IPS-20b (cell line): ENCODE measurements at regions not wholly inside any gene's neighbourhood (a gene's known extent, or its start where the extent isn't known, plus 50 kb on each side); places are given as distances from the start of the nearest gene placed in this dataset.

Source experiments
- H3K27ac ChIP-seq: one replicate; pipeline ENCODE4 v1.5.1; 2013; ENCODE audit warnings: low read length
- H3K27me3 ChIP-seq: 2 replicates; pipeline ENCODE4 v1.6.1; 2013; ENCODE audit warnings: mild to moderate bottlenecking, low read length, inconsistent platforms; ENCODE audit not compliant: insufficient read depth
- H3K36me3 ChIP-seq: 2 replicates; pipeline ENCODE4 v1.6.1; 2013; ENCODE audit warnings: low read depth, mild to moderate bottlenecking, inconsistent platforms, low read length, moderate library complexity; ENCODE audit not compliant: insufficient read depth
- H3K4me1 ChIP-seq: 2 replicates; pipeline ENCODE4 v1.6.1; 2013; ENCODE audit warnings: mild to moderate bottlenecking, control low read depth, inconsistent platforms, low read length, moderate library complexity; ENCODE audit not compliant: insufficient read depth
- H3K4me3 ChIP-seq: 2 replicates; pipeline ENCODE4 v1.5.1; 2013; ENCODE audit warnings: mild to moderate bottlenecking, low read length, inconsistent platforms
- H3K9ac ChIP-seq: 2 replicates; pipeline ENCODE4 v1.6.1; 2013; ENCODE audit warnings: low read depth, mild to moderate bottlenecking, inconsistent platforms, low read length, moderate library complexity
- H3K9me3 ChIP-seq: 2 replicates; pipeline ENCODE4 v1.6.1; 2013; ENCODE audit warnings: mild to moderate bottlenecking, low read depth, low read length, inconsistent platforms; ENCODE audit not compliant: insufficient read depth

DNA sequence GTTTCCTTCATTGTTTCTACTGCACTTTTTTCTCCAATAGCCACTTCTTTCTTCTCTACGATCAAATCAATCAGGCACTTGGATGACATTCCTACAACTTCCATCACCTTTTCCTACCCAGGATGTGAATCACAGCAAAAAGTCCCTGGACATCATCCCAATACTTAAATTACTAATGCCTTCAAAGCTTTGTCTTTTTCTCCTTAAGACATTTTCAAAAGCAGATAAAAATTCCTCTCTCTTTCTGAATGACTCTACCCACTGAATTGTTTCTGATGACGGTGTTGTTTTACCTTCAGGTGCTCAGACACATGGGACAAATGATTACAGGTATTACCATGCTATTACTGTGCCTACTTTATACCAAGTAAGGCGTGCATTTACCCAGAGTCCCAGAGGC, 500.9 kb downstream of the FBXO15 start:
- Histone ChIP-seq H3K4me3 (no peak overlapping the region), H3K27me3 (no peaks in the 10 kb centered on the region), H3K4me1 (no peaks in the 10 kb centered on the region), H3K27ac (no peak overlapping the region), H3K9ac (no peak overlapping the region), H3K9me3 (no peaks in the 10 kb centered on the region), H3K36me3 (no peaks in the 10 kb centered on the region)

DNA sequence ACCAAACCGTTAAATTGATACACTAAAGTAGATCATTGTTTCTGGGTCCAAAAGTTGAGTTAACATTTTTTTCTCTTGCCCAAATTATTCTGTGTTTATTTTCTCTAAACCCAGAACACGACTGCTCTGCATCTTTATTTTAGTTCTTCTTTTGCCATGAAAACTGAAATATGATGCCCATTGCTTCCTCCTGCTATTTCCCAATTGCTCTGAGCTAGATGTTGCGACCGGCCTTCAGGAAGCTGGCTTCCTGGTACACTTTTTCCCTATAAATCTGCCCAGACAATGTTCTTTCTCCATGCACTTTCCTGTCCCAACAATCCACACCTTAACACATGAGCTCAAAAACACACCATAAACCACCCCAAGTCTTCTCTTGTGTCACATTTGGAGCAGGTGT, 501.4 kb downstream of the FBXO15 start:
- no peaks in the 10 kb centered on the region for H3K9me3 ChIP-seq
- H3K4me3 ChIP-seq: no peak overlapping the region
- no peaks in the 10 kb centered on the region for H3K36me3 ChIP-seq
- H3K4me1 ChIP-seq: no peaks in the 10 kb centered on the region
- no peak overlapping the region for H3K9ac ChIP-seq
- H3K27ac ChIP-seq: no peak overlapping the region
- no peaks in the 10 kb centered on the region for H3K27me3 ChIP-seq

DNA sequence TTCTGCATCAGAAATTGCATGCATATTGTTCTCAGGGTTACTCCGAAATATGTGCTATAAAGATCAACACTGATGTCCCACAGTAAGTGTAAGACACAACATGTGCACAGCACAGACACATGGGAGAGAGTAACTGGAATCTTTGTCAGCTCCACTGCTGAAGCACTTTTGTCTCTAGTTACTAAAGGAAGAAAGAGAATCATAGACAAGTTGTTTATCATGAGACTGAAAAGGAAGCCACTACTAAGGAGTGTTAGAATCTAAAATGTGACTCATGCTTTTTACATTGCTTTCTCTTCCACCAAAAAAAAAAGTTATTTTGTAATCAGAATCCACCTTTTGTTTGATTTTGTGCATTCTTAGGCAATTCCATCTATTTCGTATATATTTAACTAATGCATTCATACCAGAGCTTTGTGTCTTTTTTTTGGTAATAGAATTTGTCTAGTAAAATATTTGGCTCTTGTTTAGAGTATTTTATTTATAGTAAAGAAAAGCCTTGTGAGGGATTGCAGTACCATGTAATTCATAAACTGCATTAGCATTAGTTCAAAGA, 502.4 kb downstream of the FBXO15 start:
- Histone ChIP-seq H3K9ac (no peak overlapping the region), H3K4me3 (no peak overlapping the region), H3K27me3 (no peaks in the 10 kb centered on the region), H3K27ac (no peak overlapping the region), H3K4me1 (no peaks in the 10 kb centered on the region), H3K36me3 (no peaks in the 10 kb centered on the region), H3K9me3 (no peaks in the 10 kb centered on the region)

DNA sequence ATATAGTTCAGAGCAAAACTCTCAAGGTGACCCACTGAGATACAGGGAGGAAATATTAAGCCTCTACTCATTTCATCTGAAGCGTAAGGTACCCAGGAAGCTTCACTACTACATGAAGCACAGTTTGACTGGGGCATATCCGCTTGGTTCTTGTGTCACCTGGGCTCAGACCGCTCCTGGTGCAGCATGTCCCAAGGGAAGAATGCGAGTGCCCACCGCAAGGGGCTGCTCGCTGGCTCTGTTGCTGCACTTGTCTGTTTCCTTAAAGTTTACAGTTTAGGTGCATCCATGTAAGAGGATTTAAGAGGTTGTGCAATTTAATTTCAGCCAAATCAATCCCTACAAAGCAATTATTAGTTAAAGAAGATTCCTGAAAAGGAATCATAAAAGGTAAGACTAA, 507.8 kb downstream of the FBXO15 start:
- no peak overlapping the region for H3K27ac ChIP-seq
- H3K4me1 ChIP-seq: no peaks in the 10 kb centered on the region
- no peaks in the 10 kb centered on the region for H3K9me3 ChIP-seq
- H3K27me3 ChIP-seq: no peaks in the 10 kb centered on the region
- H3K36me3 ChIP-seq: no peaks in the 10 kb centered on the region
- no peak overlapping the region for H3K9ac ChIP-seq
- H3K4me3 ChIP-seq: no peak overlapping the region

DNA sequence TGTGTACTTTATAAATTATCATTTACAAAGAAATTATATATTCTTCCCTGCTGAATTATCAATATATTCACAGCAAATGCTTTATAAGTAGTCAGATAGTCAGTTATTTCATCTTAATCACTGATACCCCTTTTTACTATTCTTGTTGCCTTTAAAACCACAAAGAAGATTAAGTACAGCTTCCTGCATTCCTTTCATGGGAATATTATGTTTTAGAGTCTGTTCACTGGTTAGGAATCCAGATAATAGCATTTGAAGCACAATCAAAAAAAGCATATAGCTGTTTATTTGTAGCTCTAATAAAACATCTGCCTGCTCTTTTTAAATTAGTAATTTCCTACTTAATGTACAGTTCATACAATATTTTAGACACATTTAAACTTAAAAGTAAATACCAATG, 508.9 kb downstream of the FBXO15 start:
- H3K27me3 ChIP-seq: no peaks in the 10 kb centered on the region
- no peaks in the 10 kb centered on the region for H3K9me3 ChIP-seq
- no peak overlapping the region for H3K9ac ChIP-seq
- H3K4me1 ChIP-seq: no peaks in the 10 kb centered on the region
- no peaks in the 10 kb centered on the region for H3K36me3 ChIP-seq
- H3K4me3 ChIP-seq: no peak overlapping the region
- H3K27ac ChIP-seq: no peak overlapping the region

DNA sequence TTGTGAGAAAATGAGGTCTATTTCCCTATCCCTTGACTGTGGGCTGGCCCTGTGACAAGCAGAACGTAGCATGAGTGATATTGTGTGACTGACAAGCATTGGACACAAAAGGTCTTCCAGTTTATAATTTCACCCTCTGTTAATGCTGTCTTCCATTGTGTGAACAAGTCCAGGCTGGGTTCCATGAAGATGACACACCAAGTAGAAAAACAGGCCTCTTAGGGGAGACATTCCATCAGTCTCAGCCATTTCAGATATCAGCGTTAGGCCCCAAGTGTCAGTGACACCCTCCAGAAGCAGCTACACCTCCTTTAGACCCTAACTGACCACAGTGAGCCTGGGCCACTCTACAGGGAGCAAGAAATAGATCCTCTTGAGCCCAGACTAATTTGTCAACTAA, 511.3 kb downstream of the FBXO15 start:
- Histone ChIP-seq H3K36me3 (no peaks in the 10 kb centered on the region), H3K4me1 (no peaks in the 10 kb centered on the region), H3K9me3 (no peaks in the 10 kb centered on the region), H3K9ac (no peak overlapping the region), H3K4me3 (no peak overlapping the region), H3K27me3 (no peaks in the 10 kb centered on the region), H3K27ac (no peak overlapping the region)

DNA sequence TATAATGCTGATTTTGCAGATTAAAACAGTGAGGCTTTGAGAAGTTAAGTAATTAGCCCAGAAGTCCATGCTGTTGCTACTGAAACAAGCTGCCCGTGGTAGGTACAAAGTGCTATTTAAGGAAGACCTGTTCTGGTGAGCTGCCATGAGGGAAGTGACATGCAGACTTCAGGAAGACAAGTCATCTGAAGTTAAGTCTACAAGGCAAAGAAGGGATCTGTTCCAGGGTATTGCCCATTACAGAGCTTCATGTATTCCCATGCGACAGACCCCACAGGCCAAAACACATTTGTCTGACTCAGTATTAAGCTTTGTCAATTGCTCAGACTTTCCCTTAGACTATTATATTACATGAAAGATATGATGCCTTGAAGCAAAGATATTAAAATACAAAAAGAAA, 520.8 kb downstream of the FBXO15 start:
- no peak overlapping the region for H3K9ac ChIP-seq
- H3K4me3 ChIP-seq: no peak overlapping the region
- H3K36me3 ChIP-seq: no peaks in the 10 kb centered on the region
- H3K27me3 ChIP-seq: no peaks in the 10 kb centered on the region
- H3K27ac ChIP-seq: no peak overlapping the region
- H3K4me1 ChIP-seq: no peaks in the 10 kb centered on the region
- no peaks in the 10 kb centered on the region for H3K9me3 ChIP-seq

DNA sequence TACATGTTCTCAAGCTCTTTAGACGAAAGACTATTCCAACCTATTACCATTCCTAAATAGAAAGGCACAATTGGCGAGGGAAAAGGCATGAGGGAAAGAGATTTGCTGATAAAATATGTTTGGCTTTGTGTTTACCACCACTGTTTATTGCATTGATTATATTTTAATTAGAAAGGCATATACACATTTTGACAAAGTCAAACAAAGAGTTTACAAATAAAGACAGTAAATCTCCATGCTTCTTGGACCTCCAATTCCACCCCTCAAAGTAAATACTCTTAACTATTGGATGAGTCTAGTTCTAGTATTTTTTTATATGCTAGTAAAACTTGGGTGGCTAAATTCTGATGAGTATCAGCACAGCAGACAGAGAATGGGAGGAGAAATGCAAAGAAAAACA, 521.4 kb downstream of the FBXO15 start:
- Histone ChIP-seq H3K36me3 (no peaks in the 10 kb centered on the region), H3K9ac (no peak overlapping the region), H3K27me3 (no peaks in the 10 kb centered on the region), H3K9me3 (no peaks in the 10 kb centered on the region), H3K4me3 (no peak overlapping the region), H3K27ac (no peak overlapping the region), H3K4me1 (no peaks in the 10 kb centered on the region)

DNA sequence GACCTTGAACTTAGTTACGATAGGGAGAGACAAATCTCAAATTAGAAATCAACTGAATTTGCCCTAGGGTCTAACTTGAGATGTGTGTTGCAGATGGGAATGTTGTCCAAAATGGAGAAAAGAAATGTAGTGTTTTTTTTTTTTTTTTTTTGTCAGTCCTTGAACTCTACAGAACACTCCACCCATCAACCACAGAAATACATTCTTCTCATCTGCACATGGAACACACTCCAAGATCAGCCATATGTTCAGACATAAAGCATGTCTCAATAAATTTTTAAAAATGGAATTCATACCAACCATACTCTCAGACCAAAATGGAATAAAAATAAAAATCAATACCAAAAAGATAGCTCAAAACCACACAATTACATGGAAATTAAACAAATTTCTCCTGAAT, 526.5 kb downstream of the FBXO15 start:
- 0 out of 2 replicates have a peak, but pooled peaks cover 6% of the 10 kb centered on the region for H3K4me1 ChIP-seq

DNA sequence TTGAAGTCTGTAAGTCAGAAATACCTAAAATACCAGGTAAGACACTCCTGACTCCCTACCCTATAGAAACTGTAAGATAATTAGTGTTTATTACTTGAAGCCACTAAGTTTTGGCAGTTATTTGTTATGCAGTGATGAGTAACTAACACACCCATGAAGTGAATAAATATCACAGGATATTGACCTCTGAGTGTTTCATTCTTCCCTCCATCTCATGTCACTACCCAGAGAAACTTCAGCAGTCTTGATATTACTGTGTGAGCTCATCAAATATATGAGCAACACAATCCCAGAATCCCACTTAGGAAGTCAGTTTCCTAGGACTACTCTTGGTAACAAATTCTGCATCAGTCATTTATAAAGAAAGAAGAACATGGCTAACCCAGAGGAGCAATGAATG, 529.7 kb downstream of the FBXO15 start:
- Histone ChIP-seq H3K36me3 (no peaks in the 10 kb centered on the region), H3K27ac (no peak overlapping the region), H3K9me3 (no peaks in the 10 kb centered on the region)

More for the DNA sequence above, 526.5 kb downstream of the FBXO15 start:
- H3K27me3 ChIP-seq: no peaks in the 10 kb centered on the region
- H3K27ac ChIP-seq: no peak overlapping the region
- H3K4me3 ChIP-seq: no peak overlapping the region
- no peaks in the 10 kb centered on the region for H3K9me3 ChIP-seq
- H3K36me3 ChIP-seq: no peaks in the 10 kb centered on the region
- no peak overlapping the region for H3K9ac ChIP-seq

DNA sequence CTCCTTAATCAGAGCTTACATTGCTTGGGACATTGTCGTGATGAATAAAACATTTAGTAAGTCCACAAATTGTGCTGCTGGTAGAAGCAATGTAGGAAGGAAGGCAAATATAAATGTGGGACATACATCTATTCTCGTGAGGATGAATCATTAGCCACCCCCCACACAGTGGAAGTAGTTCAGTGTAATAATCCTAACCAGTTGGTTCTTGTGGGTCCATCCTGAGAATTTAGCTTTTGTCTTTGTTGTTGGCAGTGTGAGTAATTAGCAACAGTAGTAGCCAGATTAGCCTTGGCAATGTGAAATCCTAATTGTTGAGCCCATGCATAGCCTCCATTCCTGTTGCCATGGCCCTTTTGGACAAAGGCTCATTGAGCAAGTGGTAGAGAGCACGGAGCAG, 532.1 kb downstream of the FBXO15 start:
- Histone ChIP-seq H3K27me3 (no peaks in the 10 kb centered on the region), H3K9me3 (no peaks in the 10 kb centered on the region), H3K27ac (no peak overlapping the region), H3K4me3 (no peak overlapping the region), H3K9ac (no peak overlapping the region), H3K36me3 (no peaks in the 10 kb centered on the region), H3K4me1 (0 out of 2 replicates have a peak, but pooled peaks cover 6% of the 10 kb centered on the region)

More for the DNA sequence above, 529.7 kb downstream of the FBXO15 start:
- Histone ChIP-seq H3K27me3 (no peaks in the 10 kb centered on the region), H3K4me3 (no peak overlapping the region), H3K4me1 (0 out of 2 replicates have a peak, but pooled peaks cover 6% of the 10 kb centered on the region), H3K9ac (no peak overlapping the region)

DNA sequence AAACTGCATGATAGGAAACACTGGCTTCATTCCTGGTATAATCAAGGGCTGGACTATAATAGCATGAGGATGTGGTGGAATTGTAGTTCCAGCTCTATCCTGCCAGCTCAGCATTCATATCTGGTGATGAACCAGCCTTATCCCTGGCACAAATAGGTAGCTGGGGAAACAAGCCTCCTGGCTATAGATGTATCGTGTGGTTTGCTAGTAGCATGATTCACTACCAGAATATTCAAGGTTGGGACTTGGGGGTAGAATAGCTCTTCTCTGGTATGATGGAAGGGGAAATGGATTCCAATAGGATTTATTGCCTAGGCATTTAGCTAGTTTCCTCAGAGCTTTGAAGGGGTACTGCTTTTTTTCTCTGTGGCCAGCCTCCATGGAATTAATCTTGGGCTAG, 532.8 kb downstream of the FBXO15 start:
- H3K4me1 ChIP-seq: 0 out of 2 replicates have a peak, but pooled peaks cover 6% of the 10 kb centered on the region
- H3K4me3 ChIP-seq: no peak overlapping the region
- H3K36me3 ChIP-seq: no peaks in the 10 kb centered on the region
- H3K9ac ChIP-seq: no peak overlapping the region
- no peaks in the 10 kb centered on the region for H3K27me3 ChIP-seq
- H3K9me3 ChIP-seq: no peaks in the 10 kb centered on the region
- no peak overlapping the region for H3K27ac ChIP-seq
